OCI-M1 (cell line): ENCODE measurements at regions not wholly inside any gene's neighbourhood (a gene's known extent, or its start where the extent isn't known, plus 50 kb on each side); places are given as distances from the start of the nearest gene placed in this dataset.

ENCODE experiments used
- DNase-seq: peaks from one replicate; lab custom pipeline; 2025; lab: John Stamatoyannopoulos, UW

DNA sequence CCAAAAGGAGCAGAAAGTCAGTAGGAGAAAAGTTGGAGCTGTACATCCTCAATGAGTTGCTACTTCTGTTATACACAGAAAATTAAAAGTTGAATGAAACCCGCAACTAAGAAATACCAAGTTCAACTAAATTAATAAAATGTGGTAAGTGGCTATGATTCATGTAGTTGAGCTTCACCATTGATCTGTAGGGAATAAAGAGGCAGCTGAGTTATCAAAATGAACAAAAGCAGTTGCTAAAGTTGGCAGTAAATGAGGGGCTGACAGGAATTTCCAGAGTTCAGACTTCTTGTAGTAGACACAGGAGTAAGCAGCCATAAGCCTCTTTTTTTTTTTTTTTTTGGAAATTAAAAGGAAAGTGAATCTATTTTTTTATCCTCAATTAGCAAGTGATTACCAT is 234.6 kb downstream of the POSTN start:
- DNase-seq: no peak

- DNase-seq: no peak
Measured at GRCh38 chr13:37361608-37362007, 237.0 kb downstream of the POSTN start.

DNA sequence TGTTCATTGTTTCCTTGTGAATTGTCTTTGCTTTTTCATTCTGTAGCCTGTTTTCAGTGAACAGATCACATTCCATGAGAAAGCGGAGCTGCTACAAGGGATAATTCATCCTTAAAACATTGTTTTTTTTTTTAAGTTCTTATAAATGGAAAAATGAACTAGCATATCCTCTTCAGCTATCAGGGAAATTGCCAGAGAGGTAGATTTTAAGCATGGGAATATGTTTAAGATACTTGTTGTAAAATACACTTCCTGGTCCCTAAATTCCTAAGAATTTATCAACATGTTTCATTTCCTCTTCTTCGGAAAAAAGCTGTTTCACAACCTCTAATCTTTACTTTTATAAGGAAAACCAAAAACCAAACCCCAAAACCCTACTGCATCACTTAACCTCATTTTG is 238.0 kb downstream of the POSTN start:
- DNase-seq: no peak

GRCh38 chr13:37357548-37357947 is 241.0 kb downstream of the POSTN start:
- no peak for DNase-seq

- DNase-seq: no peak
Measured at GRCh38 chr13:37353911-37354310, 244.7 kb downstream of the POSTN start.

DNA sequence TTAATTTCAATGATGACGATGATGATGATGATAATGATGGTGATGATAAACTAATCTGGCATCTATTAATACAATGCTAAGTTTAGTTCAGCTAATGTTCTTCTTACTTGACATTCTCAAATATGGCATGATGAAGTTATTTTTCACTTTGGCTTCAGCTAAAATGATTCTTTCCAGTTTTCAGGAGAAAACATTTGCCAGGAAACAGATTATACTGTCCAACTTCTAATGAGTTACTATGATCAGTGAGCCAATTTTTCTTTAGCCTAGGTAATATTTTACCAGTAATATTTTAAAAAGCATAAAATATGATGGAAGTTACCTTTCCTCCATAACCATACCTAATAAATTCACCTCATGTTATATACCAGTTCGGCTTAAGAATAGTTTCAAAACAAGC is 245.7 kb upstream of the CSNK1A1L start:
- DNase-seq: no peak

GRCh38 chr13:37349916-37350315 is 244.5 kb upstream of the CSNK1A1L start:
- DNase-seq: no peak

DNA sequence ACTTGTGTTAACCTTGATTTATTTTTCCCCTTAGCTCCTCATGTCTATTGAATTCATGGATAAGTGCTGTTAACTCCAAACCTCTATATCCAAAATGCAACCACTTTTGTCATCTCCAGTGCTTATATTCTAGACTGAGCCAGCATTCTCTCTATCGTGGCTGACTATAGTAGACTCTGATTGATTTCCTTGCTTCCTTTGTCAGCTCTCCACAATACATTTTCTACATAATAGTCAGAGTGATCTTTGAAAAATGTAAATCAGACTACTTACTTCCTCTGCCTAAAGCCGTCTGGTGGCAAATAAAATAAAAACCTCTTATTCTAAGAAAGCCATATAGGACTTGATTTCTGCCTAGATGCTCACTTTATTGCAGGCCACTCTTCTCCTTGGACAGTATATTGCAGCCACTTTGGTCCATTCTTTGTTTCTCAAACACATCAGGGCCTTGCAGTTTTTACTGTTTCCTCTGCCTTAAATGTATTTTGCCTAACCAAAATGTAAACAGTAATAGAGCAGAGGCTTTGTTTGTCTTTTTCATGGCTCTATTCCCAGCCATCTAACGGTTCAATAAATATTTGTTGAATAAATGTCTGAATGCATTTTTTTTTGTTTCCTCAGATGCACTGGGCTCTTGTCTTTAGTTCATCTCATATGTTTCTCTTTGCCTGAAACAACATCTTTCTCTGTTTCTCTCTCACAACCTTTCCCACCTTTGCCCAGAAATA is 243.6 kb upstream of the CSNK1A1L start:
- no peak for DNase-seq

DNA sequence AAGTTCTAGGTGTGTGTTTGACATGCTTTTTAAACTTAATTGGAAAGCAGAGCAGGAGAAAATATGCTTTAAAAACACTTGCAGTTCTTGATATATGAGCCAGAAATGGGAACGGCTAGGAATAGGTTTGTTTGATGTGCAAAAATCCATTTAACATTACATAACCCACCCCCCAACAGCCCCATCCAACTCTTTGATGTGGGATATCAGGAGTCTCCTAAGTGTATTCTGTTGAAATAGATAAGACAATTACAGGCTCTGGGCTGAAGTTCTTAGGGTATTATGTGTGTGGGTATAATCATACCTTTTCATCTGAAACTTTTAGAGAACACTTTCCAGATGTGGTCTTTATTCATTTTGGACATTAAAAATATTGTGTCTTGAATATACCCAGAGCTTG is 240.4 kb upstream of the CSNK1A1L start:
- peak; percentile 85 for DNase-seq

GRCh38 chr13:37345391-37345790 is 239.9 kb upstream of the CSNK1A1L start:
- DNase-seq: peak; percentile 46

- no peak for DNase-seq
Measured at GRCh38 chr13:37344056-37344455, 238.6 kb upstream of the CSNK1A1L start.

DNA sequence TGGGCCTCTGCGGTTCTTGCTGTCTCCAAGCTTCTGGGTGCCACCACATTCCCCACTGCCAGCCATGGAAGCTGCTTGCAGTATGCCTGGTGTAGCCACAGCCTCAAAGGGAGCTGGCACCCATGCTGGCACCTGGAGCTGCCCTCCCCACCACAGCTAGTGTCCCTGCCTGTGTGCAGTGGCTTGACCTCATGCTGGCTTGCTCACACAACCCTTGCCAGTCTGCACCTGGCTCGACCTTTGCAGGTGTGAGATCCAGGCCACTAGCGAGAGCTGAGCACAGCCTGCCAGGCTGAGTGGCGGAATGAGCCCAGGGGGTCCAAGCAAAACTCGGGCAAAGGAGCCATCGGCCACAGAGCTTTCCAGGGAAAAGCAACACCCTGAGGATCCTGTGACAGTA is 236.7 kb upstream of the CSNK1A1L start:
- DNase-seq: no peak

DNA sequence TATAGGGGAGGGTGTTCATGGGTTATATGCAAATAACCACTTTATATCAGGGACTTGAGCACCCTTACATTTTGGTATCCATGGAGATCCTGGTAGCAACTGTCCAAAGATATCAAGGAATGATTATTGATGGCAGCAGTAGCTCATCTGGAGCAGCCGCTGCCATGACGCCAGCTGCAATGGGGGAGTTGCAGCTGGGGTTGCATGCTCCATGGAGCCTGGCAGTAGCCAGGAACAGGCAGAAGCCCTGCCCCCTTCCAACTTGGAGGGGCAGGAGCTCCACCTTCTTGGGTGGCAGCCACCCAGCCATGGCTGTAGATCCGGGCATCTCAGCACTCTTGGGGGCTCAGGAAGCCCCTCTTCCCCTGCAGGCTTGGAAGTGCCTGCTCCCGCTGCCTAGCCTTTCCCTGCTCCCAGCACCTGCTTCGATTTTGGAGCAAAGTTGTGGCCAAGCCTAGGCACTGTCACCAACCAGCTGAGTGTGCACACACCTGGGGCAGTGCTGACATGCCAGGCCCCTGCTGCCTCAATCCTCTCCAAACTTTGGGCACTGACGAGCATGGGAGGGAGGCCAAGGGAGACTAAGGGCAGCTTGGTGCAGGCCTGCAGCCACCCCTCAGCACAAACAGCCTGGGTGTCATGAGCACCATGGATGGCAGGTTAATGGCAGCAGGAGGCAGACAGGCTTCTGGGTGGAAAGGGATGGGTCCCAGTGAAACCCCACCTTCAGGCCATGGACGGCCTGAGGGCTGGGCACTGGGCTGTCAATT is 235.6 kb upstream of the CSNK1A1L start:
- no peak for DNase-seq

GRCh38 chr13:37339386-37339735 is 233.9 kb upstream of the CSNK1A1L start:
- no peak for DNase-seq

GRCh38 chr13:37338726-37339385 is 233.4 kb upstream of the CSNK1A1L start:
- no peak for DNase-seq

DNA sequence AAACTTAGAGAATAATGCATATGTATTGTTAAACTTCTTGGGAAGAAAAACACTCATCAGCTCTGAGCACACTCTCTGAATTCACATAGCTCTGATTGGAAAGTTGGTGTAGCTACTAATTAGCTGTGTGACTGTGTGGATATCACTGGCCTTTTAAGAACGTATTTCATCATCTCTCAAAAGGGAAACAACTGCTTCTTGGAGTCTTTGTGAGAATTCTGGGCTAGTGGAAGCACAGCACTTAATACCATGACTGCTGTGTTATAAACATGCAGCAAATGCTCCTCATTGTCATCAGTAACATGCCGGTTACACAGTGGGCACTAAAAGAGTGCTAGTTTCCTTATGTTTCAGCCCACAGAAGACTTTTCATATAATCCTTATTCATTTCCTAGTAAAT is 220.9 kb upstream of the CSNK1A1L start:
- peak; percentile 21 for DNase-seq

DNA sequence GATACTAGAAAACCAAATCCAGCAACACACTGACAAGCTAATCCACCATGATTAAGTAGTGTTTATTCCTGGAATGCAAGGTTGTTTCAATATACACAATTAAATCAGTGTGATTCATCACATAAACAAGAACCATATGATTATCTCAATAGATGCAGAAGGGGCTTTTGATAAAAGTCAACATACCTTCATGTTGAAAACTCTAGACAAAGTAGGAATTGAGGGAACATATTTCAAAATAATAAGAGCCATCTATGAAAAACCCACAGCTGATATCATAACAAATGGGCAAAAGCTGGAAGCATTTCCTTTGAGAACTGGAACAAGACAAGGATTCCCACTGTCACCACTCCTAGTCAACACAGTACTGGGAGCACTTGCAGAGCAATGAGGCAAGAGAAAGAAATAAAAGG is 213.6 kb upstream of the CSNK1A1L start:
- no peak for DNase-seq

DNA sequence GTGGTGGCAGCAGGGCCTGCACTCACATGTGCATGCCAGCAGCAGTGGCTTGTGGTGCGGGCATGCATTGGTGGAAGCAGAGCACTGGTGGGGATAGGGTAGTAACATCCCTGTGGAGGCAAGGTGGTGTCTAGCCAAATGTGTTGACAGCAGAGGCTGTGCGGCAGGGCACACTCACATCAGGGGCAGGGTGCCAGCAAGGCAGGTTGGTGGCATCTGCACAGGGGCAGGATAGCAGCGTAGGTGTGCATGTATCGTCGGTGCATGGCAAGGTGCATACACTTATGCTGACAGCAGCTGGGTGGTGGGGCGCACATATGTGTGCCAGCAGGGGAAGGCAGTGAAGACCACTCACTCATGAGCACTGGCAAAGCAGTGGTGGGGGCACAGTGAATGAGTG is 211.5 kb upstream of the CSNK1A1L start:
- no peak for DNase-seq

DNA sequence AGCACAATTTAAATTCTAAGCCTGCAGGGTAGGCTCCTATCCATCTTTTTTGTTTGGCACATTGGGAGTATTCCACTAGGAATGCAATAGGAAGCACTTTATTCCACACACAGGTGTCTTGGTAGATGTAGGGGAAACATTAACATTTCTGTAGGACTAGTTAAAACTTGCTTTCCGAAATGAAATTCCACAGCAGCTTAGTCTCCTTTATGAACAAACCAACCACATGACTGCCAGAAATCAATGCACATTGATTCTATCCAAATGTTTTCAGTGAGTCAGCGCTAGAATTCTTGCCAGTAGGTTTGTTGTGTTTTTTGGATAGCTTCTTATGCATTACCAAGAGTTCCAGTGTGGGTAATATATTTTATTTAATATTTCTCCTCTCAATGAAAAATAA is 207.9 kb upstream of the CSNK1A1L start:
- DNase-seq: no peak

DNA sequence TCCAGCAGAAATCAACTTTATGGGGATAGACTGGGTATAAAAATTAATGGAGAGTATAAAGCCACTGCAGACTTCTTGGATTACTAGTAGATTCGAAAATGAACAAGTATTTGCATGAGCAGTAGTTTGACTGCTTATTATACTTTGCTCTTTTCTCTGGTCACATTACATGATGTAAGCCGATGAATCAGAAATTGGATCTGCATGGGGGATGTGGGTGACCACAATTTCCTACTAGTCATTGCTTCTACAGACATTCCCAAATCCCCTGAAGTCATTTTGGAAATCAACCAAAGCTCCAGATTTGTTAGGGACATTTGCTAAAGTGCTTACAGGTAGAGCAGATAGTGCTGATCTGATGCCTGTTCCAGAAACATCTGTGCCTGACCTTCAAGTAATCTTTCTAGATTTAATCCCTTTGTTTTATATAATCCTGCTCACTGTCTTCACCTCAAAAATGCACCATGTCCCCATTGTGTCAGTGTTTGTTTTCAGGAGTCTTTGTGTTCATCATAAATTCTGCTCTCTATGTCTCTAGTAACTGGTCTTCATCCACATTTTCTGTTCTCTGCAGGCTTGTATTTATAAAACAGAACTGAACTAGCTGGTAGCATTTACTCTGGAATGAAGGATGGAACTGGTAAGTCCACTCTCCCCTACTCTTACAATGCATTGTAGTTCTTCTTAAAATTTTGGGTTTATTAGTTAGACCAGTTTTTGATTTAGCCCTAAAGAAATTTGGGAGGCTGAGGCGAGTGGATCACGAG is 201.5 kb upstream of the CSNK1A1L start:
- no peak for DNase-seq

DNA sequence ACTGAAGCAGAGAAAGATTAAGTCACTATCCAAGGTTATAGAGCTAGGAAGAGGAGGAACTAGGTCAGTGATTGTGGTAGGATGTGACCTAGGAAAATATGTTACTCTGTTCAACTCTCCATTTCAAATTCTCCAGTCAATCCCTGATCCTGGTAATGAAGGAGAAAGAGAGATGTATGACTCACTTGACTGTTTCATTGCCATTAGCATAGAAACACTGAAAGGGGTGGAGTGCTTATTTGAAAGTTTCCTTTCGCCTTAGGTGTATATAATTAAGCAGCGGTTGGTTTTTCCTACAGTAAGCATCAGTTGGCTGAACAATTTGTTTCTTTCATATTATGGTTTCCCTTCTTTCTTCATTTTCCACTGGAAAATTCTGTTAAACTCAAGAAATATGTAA is 198.1 kb upstream of the CSNK1A1L start:
- no peak for DNase-seq

- DNase-seq: no peak
Measured at GRCh38 chr13:37302686-37303085, 197.2 kb upstream of the CSNK1A1L start.
